ENCODE measurements at regions not wholly inside any gene's neighbourhood (a gene's known extent, or its start where the extent isn't known, plus 50 kb on each side); places are given as distances from the start of the nearest gene placed in this dataset.
A peak's percentile ranks its signal among the peaks of the same experiment; 100 is the strongest.

DNA sequence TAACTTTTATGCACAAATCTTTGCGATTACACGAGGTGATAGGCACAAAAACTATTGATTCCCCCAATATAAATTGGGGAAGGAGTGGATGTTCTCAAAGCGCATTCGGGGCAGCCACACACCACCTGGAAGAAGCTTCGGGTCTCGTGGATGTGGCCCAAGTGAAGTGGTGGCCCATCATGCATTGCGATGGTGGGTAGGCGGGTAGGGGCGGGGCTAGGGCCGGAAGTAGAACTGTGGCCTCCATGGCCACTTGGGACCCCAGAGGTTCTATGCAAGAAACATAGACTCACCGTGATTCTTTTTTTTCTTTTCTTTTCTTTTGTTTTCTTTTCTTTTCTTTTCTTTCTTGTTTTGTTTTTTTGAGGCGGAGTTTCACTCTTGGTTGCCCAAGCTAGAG, 86.4 kb upstream of the SLC44A1 start:
- DNase-seq = no peak

DNA sequence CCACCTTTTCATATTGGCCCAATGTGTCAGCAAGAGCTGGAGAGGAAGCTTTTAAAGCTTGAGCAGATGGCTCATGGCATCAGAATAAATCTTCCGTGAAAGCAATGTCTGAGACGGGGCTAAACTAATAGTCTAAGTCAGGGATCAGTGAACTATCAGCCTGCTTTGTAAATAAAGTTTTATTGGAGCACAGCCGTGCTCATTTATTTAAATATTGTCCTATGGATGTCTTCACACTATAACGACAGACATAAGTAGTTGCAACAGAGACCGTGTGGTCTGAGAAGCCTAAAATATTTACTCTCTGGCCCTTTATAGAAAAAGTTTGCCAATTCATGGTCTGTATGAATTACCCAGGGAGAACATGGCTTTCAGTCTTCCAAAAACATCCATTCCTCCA, 85.6 kb upstream of the SLC44A1 start:
- intact Hi-C loops (cut with DNase I; ENCODE audit: low total_unique reads) = loop anchor here (5.0 kb wide), 1 partner anchor 232 kb away; the partner anchor contains the start of gene ABCA1
- Histone ChIP-seq H3K36me3 (no peaks in the 10 kb centered on the region), H3K9me3 (no peaks in the 10 kb centered on the region), H3K4me3 (no peak overlapping the region), H3K4me1 (peaks cover 0 to 4% of the 10 kb centered on the region in 2 donors), H3K27ac (no peak overlapping the region), H3K27me3 (no peaks in the 10 kb centered on the region)
- TF ChIP-seq, protein P1, sequence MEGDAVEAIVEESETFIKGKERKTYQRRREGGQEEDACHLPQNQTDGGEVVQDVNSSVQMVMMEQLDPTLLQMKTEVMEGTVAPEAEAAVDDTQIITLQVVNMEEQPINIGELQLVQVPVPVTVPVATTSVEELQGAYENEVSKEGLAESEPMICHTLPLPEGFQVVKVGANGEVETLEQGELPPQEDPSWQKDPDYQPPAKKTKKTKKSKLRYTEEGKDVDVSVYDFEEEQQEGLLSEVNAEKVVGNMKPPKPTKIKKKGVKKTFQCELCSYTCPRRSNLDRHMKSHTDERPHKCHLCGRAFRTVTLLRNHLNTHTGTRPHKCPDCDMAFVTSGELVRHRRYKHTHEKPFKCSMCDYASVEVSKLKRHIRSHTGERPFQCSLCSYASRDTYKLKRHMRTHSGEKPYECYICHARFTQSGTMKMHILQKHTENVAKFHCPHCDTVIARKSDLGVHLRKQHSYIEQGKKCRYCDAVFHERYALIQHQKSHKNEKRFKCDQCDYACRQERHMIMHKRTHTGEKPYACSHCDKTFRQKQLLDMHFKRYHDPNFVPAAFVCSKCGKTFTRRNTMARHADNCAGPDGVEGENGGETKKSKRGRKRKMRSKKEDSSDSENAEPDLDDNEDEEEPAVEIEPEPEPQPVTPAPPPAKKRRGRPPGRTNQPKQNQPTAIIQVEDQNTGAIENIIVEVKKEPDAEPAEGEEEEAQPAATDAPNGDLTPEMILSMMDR (IDR thresholded peaks at IDR 0.05) = no peak
- no peak for TF ChIP-seq POLR2A (IDR thresholded peaks at IDR 0.05)
- DNase-seq = no peak

More for the DNA sequence above, 86.4 kb upstream of the SLC44A1 start:
- Histone ChIP-seq H3K27me3 (no peaks in the 10 kb centered on the region), H3K4me1 (peaks cover 0 to 4% of the 10 kb centered on the region in 2 donors), H3K4me3 (no peak overlapping the region), H3K27ac (peak overlapping the region in 1 of 2 donors; percentile 42), H3K9me3 (no peaks in the 10 kb centered on the region), H3K36me3 (no peaks in the 10 kb centered on the region)
- TF ChIP-seq, protein P1 (IDR thresholded peaks at IDR 0.05) = no peak
- TF ChIP-seq POLR2A (IDR thresholded peaks at IDR 0.05) = no peak
- intact Hi-C loops (cut with DNase I; ENCODE audit: low total_unique reads) = loop anchor here (5.0 kb wide), 1 partner anchor 231 kb away; the partner anchor contains the start of gene ABCA1

DNA sequence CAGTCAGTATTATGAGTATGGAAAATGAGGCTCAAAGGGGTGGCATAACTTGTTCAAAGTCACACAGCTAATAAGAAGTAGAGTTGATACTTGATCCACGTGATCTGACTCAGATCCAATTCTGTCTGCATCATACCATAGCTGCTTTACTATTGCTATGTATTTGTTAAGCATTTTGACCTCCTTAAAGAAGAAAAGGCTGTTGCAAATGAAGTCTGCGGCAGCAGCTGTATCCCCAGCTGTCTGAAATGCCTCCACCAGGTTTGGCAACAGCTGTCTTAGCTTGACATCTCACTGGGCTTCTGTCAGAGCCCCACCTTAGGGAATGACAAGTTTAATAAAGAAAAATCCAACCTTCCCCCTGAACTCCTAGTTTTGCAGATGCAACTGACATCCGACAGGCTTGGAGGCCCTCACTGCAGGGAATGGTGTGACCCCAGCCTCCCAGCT, 75.6 kb upstream of the SLC44A1 start:
- no peaks in the 10 kb centered on the region for H3K27me3 ChIP-seq
- no peak overlapping the region for H3K4me3 ChIP-seq
- H3K9me3 ChIP-seq = no peaks in the 10 kb centered on the region
- no peak for DNase-seq
- intact Hi-C loops (cut with DNase I; ENCODE audit: low total_unique reads) = no loop called here
- H3K4me1 ChIP-seq = no peaks in the 10 kb centered on the region
- H3K27ac ChIP-seq = no peak overlapping the region
- TF ChIP-seq, protein P1 (IDR thresholded peaks at IDR 0.05) = no peak
- TF ChIP-seq POLR2A (IDR thresholded peaks at IDR 0.05) = no peak
- H3K36me3 ChIP-seq = no peaks in the 10 kb centered on the region

DNA sequence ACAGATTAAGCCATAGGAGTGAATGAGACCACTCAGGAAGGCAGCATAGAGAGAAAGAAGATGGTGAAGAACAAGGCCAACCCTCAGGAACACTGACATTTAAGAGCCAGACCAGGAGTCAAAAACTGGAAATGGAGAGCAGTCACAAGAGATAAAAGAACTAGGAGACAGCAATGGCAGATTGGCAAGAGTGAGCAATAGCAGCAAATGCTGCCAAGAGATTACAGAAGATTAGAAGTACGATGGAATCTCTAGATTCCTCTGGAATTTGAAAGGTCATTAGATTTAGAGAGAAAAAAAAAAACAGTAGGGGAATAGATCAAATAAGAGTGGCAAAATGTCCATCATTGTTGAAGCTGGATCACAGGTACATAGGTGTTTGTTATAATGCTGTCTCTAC, 73.4 kb upstream of the SLC44A1 start:
- Histone ChIP-seq H3K27me3 (no peaks in the 10 kb centered on the region), H3K27ac (no peak overlapping the region), H3K9me3 (no peaks in the 10 kb centered on the region), H3K36me3 (no peaks in the 10 kb centered on the region), H3K4me3 (no peak overlapping the region), H3K4me1 (no peaks in the 10 kb centered on the region)
- intact Hi-C loops (cut with DNase I; ENCODE audit: low total_unique reads) = no loop called here
- no peak for TF ChIP-seq POLR2A (IDR thresholded peaks at IDR 0.05)
- TF ChIP-seq, protein P1 (IDR thresholded peaks at IDR 0.05) = no peak
- DNase-seq = no peak

DNA sequence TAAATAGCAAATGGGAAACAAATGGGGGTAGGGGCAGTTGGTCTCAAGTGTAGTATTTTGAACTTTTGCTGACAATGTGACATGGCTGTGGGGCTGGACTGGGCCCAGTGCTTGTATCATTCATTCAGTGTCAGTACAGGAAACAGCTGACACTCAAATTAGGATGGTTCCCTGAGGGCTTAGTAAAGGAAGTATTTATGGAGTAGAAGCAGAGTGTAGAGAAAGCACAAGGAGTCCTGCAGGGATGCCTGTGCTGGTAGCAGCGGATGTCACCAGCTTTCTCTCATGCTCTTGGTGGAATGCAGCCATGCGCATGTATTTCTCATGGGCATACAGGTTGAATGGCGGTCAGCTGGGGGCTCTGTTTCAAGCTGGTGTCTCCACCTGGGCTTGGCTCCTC, 72.9 kb upstream of the SLC44A1 start:
- no peaks in the 10 kb centered on the region for H3K4me1 ChIP-seq
- H3K27ac ChIP-seq = no peak overlapping the region
- no peak for DNase-seq
- TF ChIP-seq, protein P1 (IDR thresholded peaks at IDR 0.05) = no peak
- no peak for TF ChIP-seq POLR2A (IDR thresholded peaks at IDR 0.05)
- no peaks in the 10 kb centered on the region for H3K36me3 ChIP-seq
- H3K4me3 ChIP-seq = no peak overlapping the region
- no peaks in the 10 kb centered on the region for H3K27me3 ChIP-seq
- intact Hi-C loops (cut with DNase I; ENCODE audit: low total_unique reads) = no loop called here
- no peaks in the 10 kb centered on the region for H3K9me3 ChIP-seq
